ENCODE measurements at regions not wholly inside any gene's neighbourhood (a gene's known extent, or its start where the extent isn't known, plus 50 kb on each side); places are given as distances from the start of the nearest gene placed in this dataset.

DNA sequence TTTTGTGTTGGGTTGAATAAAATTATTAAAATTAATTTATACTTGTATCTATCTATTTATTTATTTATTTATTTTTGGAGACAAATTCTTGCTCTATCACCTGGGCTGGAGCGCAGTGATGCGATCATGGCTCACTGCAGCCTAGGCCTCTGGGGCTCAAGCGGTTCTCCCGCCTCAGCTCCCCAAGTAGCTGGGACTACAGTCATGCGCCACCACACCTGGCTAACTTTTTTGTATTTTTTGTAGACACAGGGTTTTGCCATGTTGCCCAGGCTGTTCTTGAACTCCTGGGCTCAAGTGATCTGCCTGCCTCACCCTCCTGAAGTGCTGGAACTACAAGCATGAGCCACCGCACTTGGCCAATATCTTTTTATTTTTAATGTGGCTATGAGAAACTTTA is 134.7 kb upstream of the SPDL1 start:
- no peak overlapping the region for H3K9ac ChIP-seq (replicated peaks in 1 of 4; ENCODE audit: extremely low read depth in 1 of 4, low read depth in 3 of 4, low read length in 3 of 4)
- H3K18ac ChIP-seq (ENCODE audit: extremely low read depth, low read length), result no peak overlapping the region
- H3K4me1 ChIP-seq (replicated peaks in 1 of 4; ENCODE audit: control insufficient read depth in 3 of 4, insufficient read depth in 4 of 4, low read length in 3 of 4), result no peaks in the 10 kb centered on the region
- H3K56ac ChIP-seq (replicated peaks; ENCODE audit: insufficient read length, low read depth, low read length), result no peak overlapping the region
- H3K27me3 ChIP-seq (replicated peaks in 1 of 4; ENCODE audit: control insufficient read depth in 3 of 4, extremely low read depth in 1 of 4, insufficient read depth in 3 of 4, low read length in 3 of 4), result no peaks in the 10 kb centered on the region
- H4K5ac ChIP-seq (ENCODE audit: insufficient read length, low read depth, low read length), result no peak overlapping the region
- no peaks in the 10 kb centered on the region for H3K36me3 ChIP-seq (ENCODE audit: control insufficient read depth in 2 of 4, insufficient read depth in 4 of 4, low read length in 3 of 4)
- H4K91ac ChIP-seq (replicated peaks; ENCODE audit: insufficient read length, low read length), result no peak overlapping the region
- H2BK20ac ChIP-seq (ENCODE audit: low read length), result no peak overlapping the region
- no peaks in the 10 kb centered on the region for H3K23me2 ChIP-seq (ENCODE audit: low read depth, low read length)
- H2BK15ac ChIP-seq (ENCODE audit: low read length), result no peak overlapping the region
- no peak overlapping the region for H2AK5ac ChIP-seq (ENCODE audit: low read depth, low read length)
- H3K4me2 ChIP-seq (ENCODE audit: insufficient read depth in 1 of 2, low read depth in 2 of 2, low read length in 2 of 2), result no peak overlapping the region
- ChIA-PET POLR2A (ENCODE audit: partially characterized antibody) (no interaction called here), CTCF (ENCODE audit: partially characterized antibody) (no interaction called here)
- WGBS, 2 experiments (ENCODE audit: extremely low coverage in 1 of 2, insufficient coverage in 1 of 2, insufficient read length in 1 of 2, insufficient replicate concordance in 2 of 2, low coverage in 1 of 2, low lambda C conversion rate in 2 of 2, missing lambda C conversion rate in 1 of 2), result 99% methylated on average over 6 of the region's 6 CpGs; no CpG with 5 or more reads in 1 of the 2 experiments
- DNase-seq (ENCODE audit: low read depth in 1 of 2, low spot score in 2 of 2) (no peak), FAIRE-seq (no peak)
- no peak for TF ChIP-seq GABPA (IDR thresholded peaks at IDR 0.05; ENCODE audit: borderline replicate concordance, insufficient read depth, low read length)
- TF ChIP-seq EP300 (IDR thresholded peaks at IDR 0.05; ENCODE audit: borderline replicate concordance in 1 of 2, low read depth in 2 of 2, low read length in 2 of 2), result no peak
- TF ChIP-seq NANOG (IDR thresholded peaks at IDR 0.05; ENCODE audit: insufficient read depth, low read depth, low read length, poor library complexity, severe bottlenecking), result no peak
- TF ChIP-seq HDAC6 (IDR thresholded peaks at IDR 0.05; ENCODE audit: low read depth, low read length), result no peak
- no peak for TF ChIP-seq SP1 (IDR thresholded peaks at IDR 0.05; ENCODE audit: low read depth, low read length)
- no peak for TF ChIP-seq RNF2 (IDR thresholded peaks at IDR 0.05; ENCODE audit: borderline replicate concordance, low read depth, low read length, missing control alignments, poor library complexity, severe bottlenecking)
- no peak for TF ChIP-seq BRCA1 (IDR thresholded peaks at IDR 0.05; ENCODE audit: low read depth, low read length)
- TF ChIP-seq RFX5 (IDR thresholded peaks at IDR 0.05; ENCODE audit: borderline replicate concordance, low read depth, low read length), result no peak
- TF ChIP-seq BCL11A (IDR thresholded peaks at IDR 0.05; ENCODE audit: low read depth in 2 of 2, low read length in 2 of 2), result no peak
- TF ChIP-seq CBX5 (IDR thresholded peaks at IDR 0.05; ENCODE audit: low read depth, low read length), result no peak
- H2BK12ac ChIP-seq (ENCODE audit: low read depth, low read length), result no peak overlapping the region
- no peaks in the 10 kb centered on the region for H4K20me1 ChIP-seq (replicated peaks in 1 of 2; ENCODE audit: control insufficient read depth in 1 of 2, insufficient read depth in 2 of 2, low read length in 2 of 2)
- H3K9me3 ChIP-seq (ENCODE audit: insufficient read depth in 2 of 2, low read depth in 1 of 2, low read length in 1 of 2), result no peaks in the 10 kb centered on the region
- no peak overlapping the region for H3K4me3 ChIP-seq (ENCODE audit: extremely low read depth in 1 of 4, insufficient read depth in 2 of 4, low read depth in 3 of 4, low read length in 4 of 4)
- H2AFZ ChIP-seq (ENCODE audit: low read length), result no peak overlapping the region
- no peak overlapping the region for H2BK5ac ChIP-seq (ENCODE audit: low read depth, low read length)
- H2BK120ac ChIP-seq (replicated peaks; ENCODE audit: low read depth, low read length), result no peak overlapping the region
- no peak overlapping the region for H3K27ac ChIP-seq (ENCODE audit: low read depth, low read length)
- no peak overlapping the region for H3K23ac ChIP-seq (ENCODE audit: insufficient read length)
- H4K8ac ChIP-seq (ENCODE audit: extremely low read depth, insufficient read depth, low read length), result no peak overlapping the region; the same call in 1 of the 2 replicates
- no peaks in the 10 kb centered on the region for H3K79me1 ChIP-seq (ENCODE audit: low read depth, low read length)
- H3K14ac ChIP-seq (ENCODE audit: insufficient read length), result no peak overlapping the region
- H3K4ac ChIP-seq (replicated peaks; ENCODE audit: insufficient read length, low read depth, low read length), result no peak overlapping the region
- H3K79me2 ChIP-seq (ENCODE audit: control insufficient read depth in 1 of 2, insufficient read depth in 2 of 2, low read length in 2 of 2), result no peaks in the 10 kb centered on the region

Data from H1 (cell line).